Stimulated activated naive B cell treated with anti-CD40 and anti-IgM and Interleukin-4, amounts not matched to agents 10 μg/mL and 1 μg/mL and 100 μg/mL, for 72 hours (primary cell): ENCODE measurements at regions not wholly inside any gene's neighbourhood (a gene's known extent, or its start where the extent isn't known, plus 50 kb on each side); places are given as distances from the start of the nearest gene placed in this dataset.

Source experiments
- ATAC-seq, 2 donors: fragments of 150-1000 bp; cut with Tn5 transposase; replicated peaks; 2 replicates each; pipeline ENCODE4 v1.10.0; 2021; ENCODE audit warnings: moderate library complexity in 1 of 2
- DNase-seq: peaks from one replicate; pipeline ENCODE4 v3.0.0; 2021
- H3K27ac Mint-ChIP-seq: one replicate; pipeline ENCODE4 v1.8.0; 2022; ENCODE audit warnings: mild to moderate bottlenecking, mixed read lengths
- H3K27me3 Mint-ChIP-seq, 2 donors: one replicate each; pipeline ENCODE4 v1.8.0; 2022; ENCODE audit warnings: mixed read lengths in 2 of 2
- H3K36me3 Mint-ChIP-seq, 2 donors: one replicate each; pipeline ENCODE4 v1.8.0; 2022; ENCODE audit warnings: mixed read lengths in 2 of 2, mild to moderate bottlenecking in 1 of 2
- H3K4me1 Mint-ChIP-seq, 2 donors: one replicate each; pipeline ENCODE4 v1.8.0; 2022; ENCODE audit warnings: mixed read lengths in 2 of 2, mild to moderate bottlenecking in 1 of 2
- H3K4me3 Mint-ChIP-seq, 2 donors: one replicate each; pipeline ENCODE4 v1.8.0; 2022; ENCODE audit warnings: mild to moderate bottlenecking in 2 of 2, mixed read lengths in 2 of 2, moderate library complexity in 1 of 2
- H3K9me3 Mint-ChIP-seq, 2 donors: one replicate each; pipeline ENCODE4 v1.8.0; 2022; ENCODE audit warnings: mixed read lengths in 2 of 2, mild to moderate bottlenecking in 1 of 2

GRCh38 chr10:15462253-15462897 lies 91.3 kb upstream of the FAM171A1 start:
- Mint-ChIP-seq H3K27me3 (peaks cover 11 to 25% of the 10 kb centered on the region in 2 donors), H3K27ac (no peak overlapping the region), H3K4me3 (no peak overlapping the region), H3K36me3 (no peaks in the 10 kb centered on the region), H3K9me3 (peaks cover 4 to 6% of the 10 kb centered on the region in 2 donors), H3K4me1 (no peaks in the 10 kb centered on the region)
- ATAC-seq (no peak), DNase-seq (no peak)

DNA sequence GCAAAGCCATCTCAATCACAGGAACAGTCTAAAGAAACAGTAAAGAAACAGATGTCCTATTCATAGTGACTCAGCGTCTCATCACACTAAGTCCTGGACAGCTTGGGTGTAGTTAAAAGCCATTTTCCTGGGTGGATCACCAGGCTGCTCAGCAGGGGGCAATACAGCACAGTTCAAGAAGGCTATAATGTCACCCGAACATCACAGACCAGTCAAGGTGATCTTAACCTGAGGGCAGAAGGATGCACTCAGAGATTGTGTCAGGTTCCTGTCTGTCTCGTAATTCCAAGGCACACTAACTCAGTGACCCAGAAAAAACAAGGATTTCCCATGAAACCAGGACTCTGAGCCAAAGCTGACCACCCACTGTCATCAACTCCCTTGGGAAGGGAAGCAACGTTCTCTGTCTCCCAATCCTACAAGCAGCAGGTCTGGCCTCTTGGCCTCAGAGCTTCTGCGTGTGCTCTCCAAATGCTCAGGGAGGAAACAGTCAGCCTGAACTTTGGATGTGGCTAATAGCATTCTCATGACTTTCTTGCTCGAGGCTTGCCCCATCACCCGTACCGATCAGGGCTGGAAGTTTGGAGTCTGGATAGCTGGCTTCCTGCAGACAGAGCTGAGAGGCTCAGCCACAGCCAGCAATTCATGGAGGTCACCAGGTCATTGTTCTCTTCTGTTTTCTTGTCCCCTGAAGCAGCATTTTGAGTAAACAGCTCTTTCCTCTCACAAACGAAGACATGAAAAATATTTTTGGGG lies 90.4 kb upstream of the FAM171A1 start:
- peak in 1 of 2 donors; percentile 33 for ATAC-seq
- no peaks in the 10 kb centered on the region for H3K4me1 Mint-ChIP-seq
- peaks cover 4 to 8% of the 10 kb centered on the region in 2 donors for H3K9me3 Mint-ChIP-seq
- no peak overlapping the region for H3K27ac Mint-ChIP-seq
- no peak overlapping the region for H3K4me3 Mint-ChIP-seq
- DNase-seq = no peak
- peaks cover 17 to 32% of the 10 kb centered on the region in 2 donors for H3K27me3 Mint-ChIP-seq
- H3K36me3 Mint-ChIP-seq = no peaks in the 10 kb centered on the region

GRCh38 chr10:15460661-15461060 lies 89.6 kb upstream of the FAM171A1 start:
- Mint-ChIP-seq H3K4me3 (no peak overlapping the region), H3K4me1 (no peaks in the 10 kb centered on the region), H3K9me3 (peaks cover 4 to 8% of the 10 kb centered on the region in 2 donors), H3K36me3 (no peaks in the 10 kb centered on the region), H3K27me3 (peaks cover 17 to 32% of the 10 kb centered on the region in 2 donors), H3K27ac (no peak overlapping the region)
- ATAC-seq = no peak
- DNase-seq = no peak

DNA sequence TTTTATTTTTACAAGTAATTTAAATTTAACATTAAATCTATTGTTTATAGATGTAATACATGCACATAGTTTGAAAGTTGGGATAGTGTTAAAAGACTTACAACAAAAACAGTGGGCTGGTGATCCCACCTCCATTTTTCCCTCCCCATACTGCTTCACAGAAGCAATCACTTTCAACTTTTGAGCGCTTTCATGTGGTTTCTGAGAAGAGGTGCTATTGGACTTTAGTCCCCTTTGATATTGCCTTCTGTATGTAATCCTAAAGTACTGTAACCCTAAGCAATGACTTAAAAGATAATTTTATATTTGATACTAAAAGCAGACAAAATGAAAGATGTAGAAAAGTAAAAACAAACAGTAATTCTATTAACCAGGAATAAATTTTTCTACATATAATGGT lies 88.1 kb upstream of the FAM171A1 start:
- ATAC-seq = no peak
- H3K27ac Mint-ChIP-seq = no peak overlapping the region
- no peak overlapping the region for H3K4me3 Mint-ChIP-seq
- H3K36me3 Mint-ChIP-seq = no peaks in the 10 kb centered on the region
- H3K9me3 Mint-ChIP-seq = peaks cover 4 to 7% of the 10 kb centered on the region in 2 donors
- no peaks in the 10 kb centered on the region for H3K4me1 Mint-ChIP-seq
- H3K27me3 Mint-ChIP-seq = peaks cover 14 to 32% of the 10 kb centered on the region in 2 donors
- DNase-seq = no peak

GRCh38 chr10:15457382-15457781 lies 86.3 kb upstream of the FAM171A1 start:
- no peak for DNase-seq
- Mint-ChIP-seq H3K9me3 (peaks cover 0 to 2% of the 10 kb centered on the region in 2 donors), H3K36me3 (no peaks in the 10 kb centered on the region), H3K4me1 (no peaks in the 10 kb centered on the region), H3K27ac (no peak overlapping the region), H3K27me3 (peaks cover 20 to 41% of the 10 kb centered on the region in 2 donors), H3K4me3 (no peak overlapping the region)
- ATAC-seq = no peak

- peaks cover 0 to 2% of the 10 kb centered on the region in 2 donors for H3K9me3 Mint-ChIP-seq
- no peak for DNase-seq
- no peaks in the 10 kb centered on the region for H3K4me1 Mint-ChIP-seq
- H3K27me3 Mint-ChIP-seq = peaks cover 26 to 38% of the 10 kb centered on the region in 2 donors
- no peak overlapping the region for H3K4me3 Mint-ChIP-seq
- H3K27ac Mint-ChIP-seq = no peak overlapping the region
- no peak for ATAC-seq
- H3K36me3 Mint-ChIP-seq = no peaks in the 10 kb centered on the region
These were observed 84.4 kb upstream of the FAM171A1 start for GRCh38 chr10:15455456-15455855.

- Mint-ChIP-seq H3K4me1 (no peaks in the 10 kb centered on the region), H3K27me3 (peaks cover 26 to 30% of the 10 kb centered on the region in 2 donors), H3K27ac (no peak overlapping the region), H3K4me3 (no peak overlapping the region), H3K36me3 (no peaks in the 10 kb centered on the region), H3K9me3 (peaks cover 0 to 2% of the 10 kb centered on the region in 2 donors)
- DNase-seq (no peak), ATAC-seq (no peak)
These were observed 82.8 kb upstream of the FAM171A1 start for GRCh38 chr10:15453926-15454325.

GRCh38 chr10:15453457-15453856 lies 82.4 kb upstream of the FAM171A1 start:
- Mint-ChIP-seq H3K27me3 (peaks cover 22 to 30% of the 10 kb centered on the region in 2 donors), H3K9me3 (peaks cover 0 to 2% of the 10 kb centered on the region in 2 donors), H3K4me3 (no peak overlapping the region), H3K36me3 (no peaks in the 10 kb centered on the region), H3K4me1 (no peaks in the 10 kb centered on the region), H3K27ac (no peak overlapping the region)
- DNase-seq (no peak), ATAC-seq (no peak)

DNA sequence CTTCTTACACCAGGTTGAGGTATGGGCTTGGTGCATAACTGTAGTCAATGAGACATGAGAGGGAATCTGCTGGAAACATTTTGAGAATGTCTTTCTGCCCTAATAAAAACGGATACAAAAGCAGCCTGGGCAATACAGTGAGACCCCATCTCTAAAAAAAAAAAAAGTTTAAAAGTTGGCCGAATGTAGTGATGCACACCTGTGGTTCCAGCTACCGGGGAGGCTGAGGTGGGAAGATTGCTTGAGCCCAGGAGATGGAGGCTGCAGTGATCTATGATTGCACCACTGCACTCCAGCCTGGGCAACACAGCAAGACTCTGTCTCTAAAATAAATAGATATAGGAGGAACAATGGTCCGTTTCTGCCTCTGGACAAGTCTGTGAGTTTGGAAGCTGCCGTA lies 81.5 kb upstream of the FAM171A1 start:
- ATAC-seq (no peak), DNase-seq (no peak)
- Mint-ChIP-seq H3K27me3 (peaks cover 21 to 28% of the 10 kb centered on the region in 2 donors), H3K9me3 (peaks cover 0 to 2% of the 10 kb centered on the region in 2 donors), H3K4me1 (no peaks in the 10 kb centered on the region), H3K4me3 (no peak overlapping the region), H3K36me3 (no peaks in the 10 kb centered on the region), H3K27ac (no peak overlapping the region)

- H3K36me3 Mint-ChIP-seq = no peaks in the 10 kb centered on the region
- no peaks in the 10 kb centered on the region for H3K4me1 Mint-ChIP-seq
- ATAC-seq = no peak
- peaks cover 16 to 19% of the 10 kb centered on the region in 2 donors for H3K27me3 Mint-ChIP-seq
- H3K9me3 Mint-ChIP-seq = no peaks in the 10 kb centered on the region
- DNase-seq = no peak
- H3K4me3 Mint-ChIP-seq = no peak overlapping the region
- H3K27ac Mint-ChIP-seq = no peak overlapping the region
These were observed 80.3 kb upstream of the FAM171A1 start for GRCh38 chr10:15451137-15452094.

DNA sequence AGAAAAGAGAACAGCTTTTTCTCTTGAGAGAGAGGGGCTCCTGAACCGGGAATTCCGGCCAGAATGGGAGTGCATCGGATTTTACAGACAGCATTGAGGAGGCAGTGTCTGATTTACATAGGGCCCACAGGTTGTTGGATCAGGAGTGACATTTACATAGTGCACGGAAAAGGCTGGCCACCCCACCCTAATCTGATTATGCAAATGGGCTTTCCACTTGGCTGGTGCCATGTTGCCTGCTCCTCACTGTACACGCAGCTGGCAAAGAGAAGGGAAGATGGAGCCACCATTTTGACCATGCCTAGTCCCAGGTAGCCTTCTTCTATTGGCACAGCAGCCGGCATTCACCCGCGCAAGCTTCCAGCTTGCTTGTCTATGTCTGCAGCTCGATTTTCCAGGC lies 77.5 kb upstream of the FAM171A1 start:
- no peak for ATAC-seq
- H3K27me3 Mint-ChIP-seq = peaks cover 19 to 23% of the 10 kb centered on the region in 2 donors
- no peak for DNase-seq
- no peaks in the 10 kb centered on the region for H3K9me3 Mint-ChIP-seq
- no peaks in the 10 kb centered on the region for H3K36me3 Mint-ChIP-seq
- no peaks in the 10 kb centered on the region for H3K4me1 Mint-ChIP-seq
- no peak overlapping the region for H3K4me3 Mint-ChIP-seq
- H3K27ac Mint-ChIP-seq = no peak overlapping the region

GRCh38 chr10:15445006-15445390 lies 73.9 kb upstream of the FAM171A1 start:
- Mint-ChIP-seq H3K4me3 (no peak overlapping the region), H3K4me1 (no peaks in the 10 kb centered on the region), H3K27ac (no peak overlapping the region), H3K36me3 (no peaks in the 10 kb centered on the region), H3K27me3 (peaks cover 7 to 13% of the 10 kb centered on the region in 2 donors), H3K9me3 (no peaks in the 10 kb centered on the region)
- DNase-seq (no peak), ATAC-seq (no peak)

DNA sequence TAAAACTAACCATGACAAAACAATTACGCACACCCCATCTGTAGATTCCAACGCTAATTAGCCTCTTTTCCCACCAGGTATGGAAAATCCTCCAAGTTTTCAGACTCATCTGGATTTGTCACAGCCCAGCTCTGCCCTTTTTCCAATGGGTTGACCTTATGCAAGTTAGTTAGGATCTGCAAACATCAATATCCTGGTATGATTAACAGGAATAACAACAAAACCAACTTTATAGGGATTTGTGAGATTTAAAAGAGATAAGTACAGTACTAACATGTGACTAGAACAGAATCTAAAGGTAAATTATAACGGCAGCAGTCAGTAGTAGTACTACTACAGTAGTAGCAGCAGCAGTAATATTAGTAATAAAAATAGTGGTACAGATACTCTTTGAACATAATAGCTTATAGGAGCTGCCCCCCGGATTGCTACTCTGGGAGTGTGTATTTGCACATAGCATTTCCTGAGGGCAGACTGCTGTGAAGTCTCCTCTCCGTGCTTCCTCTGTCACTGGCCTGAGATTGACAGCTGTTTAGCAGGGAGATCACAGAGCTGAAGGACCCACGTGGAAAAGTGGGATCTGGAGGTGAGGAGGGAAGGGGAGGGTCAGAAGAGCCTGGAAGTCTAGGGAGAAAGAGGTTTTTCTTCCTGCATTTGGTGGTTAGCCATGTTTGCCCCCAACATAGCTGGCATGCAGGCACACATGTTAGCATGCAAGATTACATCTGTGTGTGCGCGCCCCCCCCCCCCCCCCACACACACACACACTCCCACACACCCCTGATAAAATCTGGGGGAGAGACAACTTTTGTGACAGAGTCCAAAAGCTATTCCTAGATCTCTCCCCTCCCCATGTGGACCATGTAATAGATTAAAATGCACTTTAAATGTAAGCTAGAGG lies 73.3 kb upstream of the FAM171A1 start:
- no peak for DNase-seq
- Mint-ChIP-seq H3K4me3 (no peak overlapping the region), H3K36me3 (no peaks in the 10 kb centered on the region), H3K9me3 (no peaks in the 10 kb centered on the region), H3K27me3 (peaks cover 13 to 20% of the 10 kb centered on the region in 2 donors), H3K27ac (no peak overlapping the region), H3K4me1 (no peaks in the 10 kb centered on the region)
- no peak for ATAC-seq
